ENCODE measurements at regions not wholly inside any gene's neighbourhood (a gene's known extent, or its start where the extent isn't known, plus 50 kb on each side); places are given as distances from the start of the nearest gene placed in this dataset.

DNA sequence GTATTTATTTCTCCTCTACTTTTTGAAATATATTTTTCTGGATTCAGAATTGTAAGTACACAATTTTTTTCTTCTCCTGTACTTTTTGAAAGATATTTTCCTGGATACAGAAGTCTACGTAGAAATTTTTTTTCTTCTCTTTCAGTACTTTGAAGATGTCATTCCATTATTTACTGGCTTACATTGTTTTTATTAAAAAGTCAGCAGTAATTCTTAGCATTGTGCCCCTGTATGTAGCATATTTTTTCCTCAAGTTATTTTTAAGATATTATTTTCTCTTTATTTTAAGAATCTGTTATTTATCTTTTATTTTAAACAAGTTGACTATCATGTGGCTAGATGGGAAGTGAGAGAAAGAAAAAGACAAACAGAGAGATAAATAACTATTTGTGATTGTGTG, 119.0 kb upstream of the NPSR1 start:
- no peak for DNase-seq (ENCODE audit: low spot score)
- H3K36me3 ChIP-seq (ENCODE audit: insufficient read depth, low read length, poor library complexity, severe bottlenecking) = no peaks in the 10 kb centered on the region
- H3K27ac ChIP-seq (ENCODE audit: low read depth, low read length, poor library complexity, severe bottlenecking) = no peak overlapping the region
- H3K4me3 ChIP-seq (ENCODE audit: low read depth, low read length, poor library complexity, severe bottlenecking) = no peak overlapping the region
- BruUV-seq (replicated peaks) = no TSS peak
- H3K4me1 ChIP-seq (ENCODE audit: insufficient read depth, low read length, poor library complexity, severe bottlenecking) = no peaks in the 10 kb centered on the region
- CTCF ChIA-PET = no interaction called here
- TF ChIP-seq, protein P1, sequence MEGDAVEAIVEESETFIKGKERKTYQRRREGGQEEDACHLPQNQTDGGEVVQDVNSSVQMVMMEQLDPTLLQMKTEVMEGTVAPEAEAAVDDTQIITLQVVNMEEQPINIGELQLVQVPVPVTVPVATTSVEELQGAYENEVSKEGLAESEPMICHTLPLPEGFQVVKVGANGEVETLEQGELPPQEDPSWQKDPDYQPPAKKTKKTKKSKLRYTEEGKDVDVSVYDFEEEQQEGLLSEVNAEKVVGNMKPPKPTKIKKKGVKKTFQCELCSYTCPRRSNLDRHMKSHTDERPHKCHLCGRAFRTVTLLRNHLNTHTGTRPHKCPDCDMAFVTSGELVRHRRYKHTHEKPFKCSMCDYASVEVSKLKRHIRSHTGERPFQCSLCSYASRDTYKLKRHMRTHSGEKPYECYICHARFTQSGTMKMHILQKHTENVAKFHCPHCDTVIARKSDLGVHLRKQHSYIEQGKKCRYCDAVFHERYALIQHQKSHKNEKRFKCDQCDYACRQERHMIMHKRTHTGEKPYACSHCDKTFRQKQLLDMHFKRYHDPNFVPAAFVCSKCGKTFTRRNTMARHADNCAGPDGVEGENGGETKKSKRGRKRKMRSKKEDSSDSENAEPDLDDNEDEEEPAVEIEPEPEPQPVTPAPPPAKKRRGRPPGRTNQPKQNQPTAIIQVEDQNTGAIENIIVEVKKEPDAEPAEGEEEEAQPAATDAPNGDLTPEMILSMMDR (conservative IDR thresholded peaks at IDR 0.05; ENCODE audit: low read depth, low read length) = no peak
- TF ChIP-seq EZH2 (IDR thresholded peaks at IDR 0.05; ENCODE audit: borderline replicate concordance, low read depth, low read length, poor library complexity, severe bottlenecking) = no peak
- POLR2A ChIA-PET (ENCODE audit: low non-redundant PET) = no interaction called here
- intact Hi-C loops (cut with micrococcal nuclease; ENCODE audit: unreplicated experiment) = no loop called here
- H3K27me3 ChIP-seq (replicated peaks; ENCODE audit: insufficient read depth, low read depth, low read length, poor library complexity) = no peaks in the 10 kb centered on the region
- peaks cover 13% of the 10 kb centered on the region for H3K9me3 ChIP-seq (ENCODE audit: low read depth, low read length, poor library complexity, severe bottlenecking)

DNA sequence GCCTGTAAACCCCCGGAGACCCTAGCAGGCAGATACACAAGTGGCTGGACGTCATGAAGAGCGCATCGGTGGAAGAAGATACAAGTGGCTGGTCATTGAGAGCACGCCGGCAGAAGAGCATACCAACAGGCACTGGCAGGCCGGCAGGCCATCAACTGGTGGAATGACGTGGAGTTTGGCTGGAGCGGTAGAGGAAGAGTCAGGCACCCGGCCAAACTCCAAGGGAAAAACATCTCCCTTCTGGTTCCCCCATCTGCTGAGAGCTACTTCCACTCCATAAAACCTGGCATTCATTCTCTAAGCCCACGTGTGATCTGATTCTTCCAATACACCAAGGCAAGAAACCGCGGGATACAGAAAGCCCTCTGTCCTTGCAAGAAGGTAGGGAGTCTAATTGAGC, 113.4 kb upstream of the NPSR1 start:
- TF ChIP-seq, protein P1 (conservative IDR thresholded peaks at IDR 0.05; ENCODE audit: low read depth, low read length) = no peak
- TF ChIP-seq EZH2 (IDR thresholded peaks at IDR 0.05; ENCODE audit: borderline replicate concordance, low read depth, low read length, poor library complexity, severe bottlenecking) = no peak
- CTCF ChIA-PET = no interaction called here
- POLR2A ChIA-PET (ENCODE audit: low non-redundant PET) = no interaction called here

DNA sequence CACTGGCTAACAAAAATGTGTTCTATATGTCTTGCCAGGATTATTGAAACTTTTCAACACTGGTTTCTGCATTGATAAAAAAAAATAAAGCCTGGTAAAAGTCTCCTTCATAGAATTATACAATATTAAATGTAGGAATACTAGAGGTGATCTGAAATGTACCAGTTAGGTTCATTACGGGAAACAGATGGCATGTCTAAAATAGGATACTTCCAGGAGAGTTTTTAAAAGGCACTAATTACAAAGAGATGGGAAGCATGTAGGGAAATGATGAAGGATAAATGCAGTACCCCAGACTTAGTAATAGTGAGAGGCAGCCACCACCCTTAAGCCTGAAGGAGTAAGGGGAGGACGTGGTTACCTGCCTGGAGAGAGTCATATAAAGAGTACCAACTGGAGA, 107.0 kb upstream of the NPSR1 start:
- no peak for DNase-seq (ENCODE audit: low spot score)
- H3K4me3 ChIP-seq (ENCODE audit: low read depth, low read length, poor library complexity, severe bottlenecking) = no peak overlapping the region
- H3K36me3 ChIP-seq (ENCODE audit: insufficient read depth, low read length, poor library complexity, severe bottlenecking) = no peaks in the 10 kb centered on the region
- no peaks in the 10 kb centered on the region for H3K27me3 ChIP-seq (replicated peaks; ENCODE audit: insufficient read depth, low read depth, low read length, poor library complexity)
- BruUV-seq (replicated peaks) = no TSS peak
- TF ChIP-seq, protein P1 (conservative IDR thresholded peaks at IDR 0.05; ENCODE audit: low read depth, low read length) = no peak
- TF ChIP-seq EZH2 (IDR thresholded peaks at IDR 0.05; ENCODE audit: borderline replicate concordance, low read depth, low read length, poor library complexity, severe bottlenecking) = no peak
- POLR2A ChIA-PET (ENCODE audit: low non-redundant PET) = interaction anchor here (0.7 kb wide), 1 partner anchor 328 kb away, joined by 3 read pairs; no protein-coding TSS in a partner anchor
- no peak overlapping the region for H3K27ac ChIP-seq (ENCODE audit: low read depth, low read length, poor library complexity, severe bottlenecking)
- CTCF ChIA-PET = no interaction called here
- H3K9me3 ChIP-seq (ENCODE audit: low read depth, low read length, poor library complexity, severe bottlenecking) = no peaks in the 10 kb centered on the region
- H3K4me1 ChIP-seq (ENCODE audit: insufficient read depth, low read length, poor library complexity, severe bottlenecking) = no peaks in the 10 kb centered on the region
- intact Hi-C loops (cut with micrococcal nuclease; ENCODE audit: unreplicated experiment) = no loop called here

More for the DNA sequence above, 113.4 kb upstream of the NPSR1 start:
- Histone ChIP-seq H3K4me3 (ENCODE audit: low read depth, low read length, poor library complexity, severe bottlenecking) (no peak overlapping the region), H3K27me3 (replicated peaks; ENCODE audit: insufficient read depth, low read depth, low read length, poor library complexity) (no peaks in the 10 kb centered on the region), H3K36me3 (ENCODE audit: insufficient read depth, low read length, poor library complexity, severe bottlenecking) (no peaks in the 10 kb centered on the region), H3K27ac (ENCODE audit: low read depth, low read length, poor library complexity, severe bottlenecking) (no peak overlapping the region), H3K9me3 (ENCODE audit: low read depth, low read length, poor library complexity, severe bottlenecking) (peaks cover 2% of the 10 kb centered on the region), H3K4me1 (ENCODE audit: insufficient read depth, low read length, poor library complexity, severe bottlenecking) (no peaks in the 10 kb centered on the region)
- DNase-seq (ENCODE audit: low spot score) = no peak
- intact Hi-C loops (cut with micrococcal nuclease; ENCODE audit: unreplicated experiment) = no loop called here
- no TSS peak for BruUV-seq (replicated peaks)

Data from A673 (cell line).